ENCODE measurements at regions not wholly inside any gene's neighbourhood (a gene's known extent, or its start where the extent isn't known, plus 50 kb on each side); places are given as distances from the start of the nearest gene placed in this dataset.

DNA sequence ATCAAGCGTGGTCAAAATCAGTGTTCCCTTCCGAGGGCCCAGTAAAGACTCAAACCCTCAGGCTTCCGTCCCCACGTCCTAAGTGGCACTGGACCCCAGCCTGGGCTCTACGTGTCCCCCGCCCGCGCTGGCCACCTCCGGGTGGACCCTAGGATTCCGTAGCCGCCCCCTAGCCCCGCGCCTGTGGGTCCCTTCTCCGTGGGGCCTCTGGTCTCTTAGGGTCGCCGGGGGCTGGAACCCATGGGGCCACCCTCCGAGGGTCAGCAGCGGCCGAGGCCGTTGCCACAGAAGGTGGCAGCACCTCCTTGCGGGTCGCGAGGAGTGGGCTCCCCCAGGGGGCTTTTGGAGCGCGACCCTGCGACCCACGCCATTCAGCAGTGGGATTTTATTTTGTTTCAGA lies 170.5 kb upstream of the EEPD1 start:
- Histone ChIP-seq H3K36me3 (no peaks in the 10 kb centered on the region), H3K4me3 (no peak overlapping the region), H3K9me3 (no peaks in the 10 kb centered on the region), H3K27me3 (no peaks in the 10 kb centered on the region), H3K4me1 (no peaks in the 10 kb centered on the region), H3K27ac (no peak overlapping the region)
- in situ Hi-C loops (cut with MboI; ENCODE audit: low pct_ligation_motif_present in 1 of 4, low pct_unique_long_range_greater_than_20kb in 1 of 4, low sequenced_read_pairs in 3 of 4), result loop anchor here in 2 of 4 donors (10.0 kb wide), 1 partner anchor 312 kb away; no protein-coding TSS in a partner anchor
- 93% methylated on average over 23 of the region's 27 CpGs; no CpG with 5 or more reads in 1 of the 2 donors for WGBS, 2 donors (ENCODE audit: low coverage in 1 of 2)
- DNase-seq, result no peak
- intact Hi-C loops (cut with DNase I; ENCODE audit: low total_unique reads), result no loop called here
- TF ChIP-seq EP300 (IDR thresholded peaks at IDR 0.05; ENCODE audit: low read depth), result no peak
- no peak for TF ChIP-seq POLR2AphosphoS5 (IDR thresholded peaks at IDR 0.05)
- TF ChIP-seq, protein P1, sequence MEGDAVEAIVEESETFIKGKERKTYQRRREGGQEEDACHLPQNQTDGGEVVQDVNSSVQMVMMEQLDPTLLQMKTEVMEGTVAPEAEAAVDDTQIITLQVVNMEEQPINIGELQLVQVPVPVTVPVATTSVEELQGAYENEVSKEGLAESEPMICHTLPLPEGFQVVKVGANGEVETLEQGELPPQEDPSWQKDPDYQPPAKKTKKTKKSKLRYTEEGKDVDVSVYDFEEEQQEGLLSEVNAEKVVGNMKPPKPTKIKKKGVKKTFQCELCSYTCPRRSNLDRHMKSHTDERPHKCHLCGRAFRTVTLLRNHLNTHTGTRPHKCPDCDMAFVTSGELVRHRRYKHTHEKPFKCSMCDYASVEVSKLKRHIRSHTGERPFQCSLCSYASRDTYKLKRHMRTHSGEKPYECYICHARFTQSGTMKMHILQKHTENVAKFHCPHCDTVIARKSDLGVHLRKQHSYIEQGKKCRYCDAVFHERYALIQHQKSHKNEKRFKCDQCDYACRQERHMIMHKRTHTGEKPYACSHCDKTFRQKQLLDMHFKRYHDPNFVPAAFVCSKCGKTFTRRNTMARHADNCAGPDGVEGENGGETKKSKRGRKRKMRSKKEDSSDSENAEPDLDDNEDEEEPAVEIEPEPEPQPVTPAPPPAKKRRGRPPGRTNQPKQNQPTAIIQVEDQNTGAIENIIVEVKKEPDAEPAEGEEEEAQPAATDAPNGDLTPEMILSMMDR (IDR thresholded peaks at IDR 0.05), result no peak
- TF ChIP-seq POLR2A (IDR thresholded peaks at IDR 0.05), result no peak

DNA sequence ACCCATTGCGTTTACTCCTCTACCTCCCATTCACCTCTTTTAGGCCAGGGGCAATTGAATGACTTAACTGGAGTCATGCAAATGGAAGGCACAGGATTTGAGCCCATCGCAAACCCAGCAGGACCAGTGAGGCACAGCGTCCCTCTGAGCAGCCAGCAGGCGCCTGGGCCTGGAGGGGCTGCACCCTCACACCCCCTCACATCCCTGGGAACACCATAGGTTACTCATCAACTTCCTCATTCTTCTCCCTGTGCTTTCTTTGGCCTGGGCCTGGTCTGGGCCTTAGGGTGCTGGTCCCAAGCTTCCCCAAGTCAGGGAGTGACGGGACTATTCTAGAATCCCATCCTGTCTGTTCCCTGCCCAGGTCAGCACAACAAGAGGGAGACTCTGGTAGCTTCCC lies 169.4 kb upstream of the EEPD1 start:
- in situ Hi-C loops (cut with MboI; ENCODE audit: low pct_ligation_motif_present in 1 of 4, low pct_unique_long_range_greater_than_20kb in 1 of 4, low sequenced_read_pairs in 3 of 4), result loop anchor here in 2 of 4 donors (10.0 kb wide), 1 partner anchor 311 kb away; no protein-coding TSS in a partner anchor
- intact Hi-C loops (cut with DNase I; ENCODE audit: low total_unique reads), result no loop called here

DNA sequence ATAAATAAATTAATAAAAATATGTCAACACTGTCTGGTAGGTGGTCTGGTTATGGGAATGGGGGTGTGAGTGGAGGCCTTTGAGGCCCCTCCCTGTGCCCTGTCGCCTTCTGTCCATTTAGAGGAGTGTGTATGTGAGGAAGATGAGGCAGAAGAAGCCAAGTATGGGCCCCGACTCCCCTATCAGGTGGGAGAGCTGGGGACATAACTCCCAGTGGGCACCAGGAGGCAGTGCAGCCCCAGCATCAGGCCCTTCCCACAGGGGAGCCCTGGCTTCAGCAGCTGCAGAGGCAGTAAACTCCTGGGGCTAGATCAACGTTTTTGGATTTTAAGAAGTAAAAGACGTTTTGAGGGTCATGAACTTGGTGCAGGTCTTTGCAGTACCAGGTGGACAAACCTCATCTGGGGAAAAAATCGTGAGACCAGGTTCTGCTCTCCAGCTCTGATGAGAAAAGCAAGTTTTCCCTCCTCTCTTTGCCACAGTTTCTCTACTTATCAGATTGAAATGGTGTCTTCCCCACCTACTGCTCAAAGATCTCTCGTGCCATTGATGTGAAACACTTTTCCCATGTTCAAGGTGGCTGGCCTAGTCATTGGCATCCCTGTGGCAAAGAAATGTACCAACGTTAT lies 167.8 kb upstream of the EEPD1 start:
- TF ChIP-seq EP300 (IDR thresholded peaks at IDR 0.05; ENCODE audit: low read depth) (no peak), POLR2A (IDR thresholded peaks at IDR 0.05) (no peak), POLR2AphosphoS5 (IDR thresholded peaks at IDR 0.05) (no peak)
- TF ChIP-seq, protein P1 (IDR thresholded peaks at IDR 0.05), result peak; percentile 85 to 94 (median 88)
- Histone ChIP-seq H3K27ac (no peak overlapping the region), H3K4me3 (no peak overlapping the region), H3K9me3 (no peaks in the 10 kb centered on the region), H3K4me1 (no peaks in the 10 kb centered on the region), H3K27me3 (no peaks in the 10 kb centered on the region), H3K36me3 (no peaks in the 10 kb centered on the region)
- 7 to 21% methylated on average over 3 to 7 of the region's 7 CpGs for WGBS, 2 donors (ENCODE audit: low coverage in 1 of 2)
- peak; percentile 84 for DNase-seq
- intact Hi-C loops (cut with DNase I; ENCODE audit: low total_unique reads) (no loop called here), in situ Hi-C loops (cut with MboI; ENCODE audit: low pct_ligation_motif_present in 1 of 4, low pct_unique_long_range_greater_than_20kb in 1 of 4, low sequenced_read_pairs in 3 of 4) (loop anchor here in 3 of 4 donors (5.0 to 10.0 kb wide), 2 partner anchors 307 to 310 kb away; no protein-coding TSS in a partner anchor)

More for the DNA sequence above, 169.4 kb upstream of the EEPD1 start:
- H3K9me3 ChIP-seq, result no peaks in the 10 kb centered on the region
- H3K27me3 ChIP-seq, result no peaks in the 10 kb centered on the region
- H3K36me3 ChIP-seq, result no peaks in the 10 kb centered on the region
- WGBS, 2 donors (ENCODE audit: low coverage in 1 of 2), result 91 to 97% methylated on average over 4 to 5 of the region's 5 CpGs
- no peak for DNase-seq
- TF ChIP-seq, protein P1 (IDR thresholded peaks at IDR 0.05), result no peak
- TF ChIP-seq EP300 (IDR thresholded peaks at IDR 0.05; ENCODE audit: low read depth), result no peak
- no peak for TF ChIP-seq POLR2AphosphoS5 (IDR thresholded peaks at IDR 0.05)
- no peak for TF ChIP-seq POLR2A (IDR thresholded peaks at IDR 0.05)
- H3K4me3 ChIP-seq, result no peak overlapping the region
- no peak overlapping the region for H3K27ac ChIP-seq
- H3K4me1 ChIP-seq, result no peaks in the 10 kb centered on the region

DNA sequence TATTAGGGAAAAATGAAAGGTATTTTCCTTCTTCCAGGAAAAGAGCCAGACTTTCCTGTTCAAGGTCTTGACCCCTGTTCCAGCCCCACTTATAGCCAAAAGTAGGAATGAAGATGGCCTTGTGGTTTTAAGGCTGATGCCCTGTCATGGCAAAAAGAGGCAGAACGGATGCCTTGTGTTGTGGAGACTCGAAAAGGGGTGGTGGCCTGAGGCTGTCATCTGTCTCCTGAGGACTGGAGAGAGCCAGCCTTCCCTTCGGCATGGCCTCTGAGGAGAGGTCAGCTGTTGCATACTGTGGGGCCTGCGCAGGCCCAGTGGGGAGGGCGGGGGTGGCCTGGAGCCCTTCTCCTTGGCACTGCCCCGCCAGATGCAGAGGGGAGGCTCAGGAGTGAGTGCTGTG lies 166.0 kb upstream of the EEPD1 start:
- no peak for DNase-seq
- H3K27ac ChIP-seq, result no peak overlapping the region
- TF ChIP-seq, protein P1 (IDR thresholded peaks at IDR 0.05), result no peak
- no peak for TF ChIP-seq POLR2AphosphoS5 (IDR thresholded peaks at IDR 0.05)
- no peak for TF ChIP-seq POLR2A (IDR thresholded peaks at IDR 0.05)
- no peak for TF ChIP-seq EP300 (IDR thresholded peaks at IDR 0.05; ENCODE audit: low read depth)
- no peaks in the 10 kb centered on the region for H3K36me3 ChIP-seq
- H3K9me3 ChIP-seq, result no peaks in the 10 kb centered on the region
- H3K4me1 ChIP-seq, result no peaks in the 10 kb centered on the region
- WGBS, 2 donors (ENCODE audit: low coverage in 1 of 2), result 85% methylated on average over 2 to 6 of the region's 6 CpGs
- no peak overlapping the region for H3K4me3 ChIP-seq
- intact Hi-C loops (cut with DNase I; ENCODE audit: low total_unique reads) (loop anchor here (2.0 kb wide), 1 partner anchor 304 kb away; no protein-coding TSS in a partner anchor), in situ Hi-C loops (cut with MboI; ENCODE audit: low pct_ligation_motif_present in 1 of 4, low pct_unique_long_range_greater_than_20kb in 1 of 4, low sequenced_read_pairs in 3 of 4) (loop anchor here in 3 of 4 donors (5.0 to 10.0 kb wide), 2 partner anchors 305 to 308 kb away; no protein-coding TSS in a partner anchor)
- H3K27me3 ChIP-seq, result no peaks in the 10 kb centered on the region
